ENCODE measurements at regions not wholly inside any gene's neighbourhood (a gene's known extent, or its start where the extent isn't known, plus 50 kb on each side); places are given as distances from the start of the nearest gene placed in this dataset.

DNA sequence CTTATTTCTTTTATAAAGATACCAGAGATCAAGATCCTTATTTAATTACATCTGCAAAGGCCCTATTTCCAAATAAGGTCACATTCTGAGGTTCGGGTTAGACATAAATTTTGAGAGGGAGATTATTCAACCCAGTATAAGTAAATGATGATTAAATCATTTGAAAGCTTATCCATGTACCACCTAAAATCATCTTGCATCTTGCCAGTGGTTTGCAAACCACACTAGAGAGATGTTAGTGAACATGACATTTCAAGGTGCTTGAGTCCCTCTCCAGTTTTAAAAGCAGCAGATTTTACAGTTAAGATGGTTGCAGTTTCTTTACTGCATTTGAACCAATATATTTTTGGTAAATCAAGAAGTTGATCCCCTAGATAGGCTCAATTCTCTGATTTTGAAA, 49.9 kb upstream of the TMPO start:
- FAIRE-seq, result no peak
- DNase-seq (ENCODE audit: low spot score), result no peak
